Breast epithelium (tissue), 4 donors: ENCODE measurements at regions not wholly inside any gene's neighbourhood (a gene's known extent, or its start where the extent isn't known, plus 50 kb on each side); places are given as distances from the start of the nearest gene placed in this dataset.

Source experiments
- DNase-seq, 2 donors: peaks; one replicate each; pipeline ENCODE4 v3.0.0-alpha.2; 2019; ENCODE audit warnings: low spot score in 2 of 2
- H3K27ac ChIP-seq, 2 donors: fragments of 200-600 bp; sonication (generic) in 1 of 2; one replicate each; pipeline ENCODE4 v1.5.1; 2016 to 2019; ENCODE audit warnings: mild to moderate bottlenecking in 1 of 2
- H3K27me3 ChIP-seq, 2 donors: fragments of 200-600 bp; sonication (generic) in 1 of 2; one replicate each; pipeline versions ENCODE4 v1.5.1 to v1.6.0; 2017 to 2019; ENCODE audit warnings: control low read depth in 1 of 2, mild to moderate bottlenecking in 1 of 2
- H3K36me3 ChIP-seq: fragments of 200-600 bp; one replicate; pipeline ENCODE4 v1.5.1; 2019
- H3K4me1 ChIP-seq, 2 donors: fragments of 200-600 bp; sonication (generic); one replicate each; pipeline ENCODE4 v1.5.1; 2016 to 2019; ENCODE audit warnings: control low read depth in 1 of 2
- H3K4me3 ChIP-seq, 3 donors: fragments of 200-600 bp; sonication (generic); 1 replicate in 2 of 3; 2 replicates in 1 of 3; pipeline ENCODE4 v1.5.1; 2016 to 2019; ENCODE audit warnings: mild to moderate bottlenecking in 3 of 3, moderate library complexity in 2 of 3
- H3K9me3 ChIP-seq, 2 donors: fragments of 200-600 bp; sonication (generic) in 1 of 2; one replicate each; pipeline ENCODE4 v1.5.1; 2016 to 2019; ENCODE audit warnings: control low read depth in 1 of 2
- CTCF ChIP-seq, 3 donors: fragments of 450-650 bp; IDR thresholded peaks; one replicate each; pipeline ENCODE4 v1.5.1; 2016 to 2017; ENCODE audit warnings: antibody characterized with exemption in 3 of 3, mild to moderate bottlenecking in 3 of 3, moderate library complexity in 3 of 3
- POLR2A ChIP-seq: fragments of 450-650 bp; IDR thresholded peaks from one replicate; pipeline ENCODE4 v1.6.1; 2016; ENCODE audit warnings: antibody characterized with exemption, mild to moderate bottlenecking, moderate library complexity
- POLR2AphosphoS5 ChIP-seq, 3 donors: sonication (generic); formaldehyde crosslinking; IDR thresholded peaks; one replicate each; pipeline ENCODE4 v1.6.1; 2017; ENCODE audit warnings: antibody characterized with exemption in 3 of 3
- intact Hi-C: fragments of 100-400 bp; cut with DNase I; formaldehyde crosslinking; loops from one replicate; pipeline ENCODE4 v1.15.1; 2023; ENCODE audit warnings: low total_unique reads

GRCh38 chr9:88676644-88677043 lies 141.7 kb downstream of the NXNL2 start:
- H3K36me3 ChIP-seq: no peaks in the 10 kb centered on the region
- no peak for DNase-seq
- no peak overlapping the region for H3K27ac ChIP-seq
- H3K27me3 ChIP-seq: no peaks in the 10 kb centered on the region
- H3K4me3 ChIP-seq: no peak overlapping the region
- no peaks in the 10 kb centered on the region for H3K4me1 ChIP-seq
- TF ChIP-seq POLR2AphosphoS5 (IDR thresholded peaks at IDR 0.05) (no peak), POLR2A (no peak), CTCF (IDR thresholded peaks at IDR 0.05) (no peak)
- no peaks in the 10 kb centered on the region for H3K9me3 ChIP-seq
- intact Hi-C loops: no loop called here

GRCh38 chr9:88678008-88678407 lies 143.0 kb downstream of the NXNL2 start:
- H3K4me3 ChIP-seq: no peak overlapping the region
- H3K27me3 ChIP-seq: no peaks in the 10 kb centered on the region
- H3K9me3 ChIP-seq: no peaks in the 10 kb centered on the region
- H3K4me1 ChIP-seq: no peaks in the 10 kb centered on the region
- H3K36me3 ChIP-seq: no peaks in the 10 kb centered on the region
- H3K27ac ChIP-seq: no peak overlapping the region
- no peak for DNase-seq
- intact Hi-C loops: no loop called here
- TF ChIP-seq CTCF (IDR thresholded peaks at IDR 0.05) (no peak), POLR2AphosphoS5 (IDR thresholded peaks at IDR 0.05) (no peak), POLR2A (no peak)

GRCh38 chr9:88678431-88678830 lies 143.5 kb downstream of the NXNL2 start:
- intact Hi-C loops: no loop called here
- no peak for TF ChIP-seq POLR2AphosphoS5 (IDR thresholded peaks at IDR 0.05)
- TF ChIP-seq CTCF (IDR thresholded peaks at IDR 0.05): no peak

GRCh38 chr9:88680041-88680440 lies 145.1 kb downstream of the NXNL2 start:
- no peak overlapping the region for H3K4me3 ChIP-seq
- H3K27ac ChIP-seq: peak overlapping the region in 1 of 2 donors; percentile 77
- H3K27me3 ChIP-seq: no peaks in the 10 kb centered on the region
- DNase-seq: no peak
- H3K36me3 ChIP-seq: no peaks in the 10 kb centered on the region
- TF ChIP-seq CTCF (IDR thresholded peaks at IDR 0.05): no peak
- no peak for TF ChIP-seq POLR2A
- no peak for TF ChIP-seq POLR2AphosphoS5 (IDR thresholded peaks at IDR 0.05)
- intact Hi-C loops: no loop called here
- no peaks in the 10 kb centered on the region for H3K4me1 ChIP-seq
- no peaks in the 10 kb centered on the region for H3K9me3 ChIP-seq

More at GRCh38 chr9:88678431-88678830, 143.5 kb downstream of the NXNL2 start:
- DNase-seq: no peak
- Histone ChIP-seq H3K4me3 (no peak overlapping the region), H3K27ac (no peak overlapping the region), H3K27me3 (no peaks in the 10 kb centered on the region), H3K36me3 (no peaks in the 10 kb centered on the region), H3K9me3 (no peaks in the 10 kb centered on the region), H3K4me1 (no peaks in the 10 kb centered on the region)

- peak overlapping the region in 1 of 2 donors; percentile 77 for H3K27ac ChIP-seq
- intact Hi-C loops: no loop called here
These were observed 145.7 kb downstream of the NXNL2 start for GRCh38 chr9:88680505-88681160.

More at GRCh38 chr9:88680505-88681160, 145.7 kb downstream of the NXNL2 start:
- Histone ChIP-seq H3K4me1 (no peaks in the 10 kb centered on the region), H3K36me3 (no peaks in the 10 kb centered on the region), H3K9me3 (no peaks in the 10 kb centered on the region), H3K4me3 (no peak overlapping the region), H3K27me3 (no peaks in the 10 kb centered on the region)
- TF ChIP-seq POLR2AphosphoS5 (IDR thresholded peaks at IDR 0.05) (no peak), CTCF (IDR thresholded peaks at IDR 0.05) (no peak), POLR2A (no peak)
- no peak for DNase-seq
